ENCODE measurements at regions not wholly inside any gene's neighbourhood (a gene's known extent, or its start where the extent isn't known, plus 50 kb on each side); places are given as distances from the start of the nearest gene placed in this dataset.

- no peak for TF ChIP-seq ZNF780A (CRISPR knock-in tag; IDR thresholded peaks at IDR 0.05)
- no peak for TF ChIP-seq EZH2 (conservative IDR thresholded peaks at IDR 0.05; ENCODE audit: low read depth, low read length)
- no peak for TF ChIP-seq ZBTB3 (CRISPR knock-in tag; IDR thresholded peaks at IDR 0.05; ENCODE audit: borderline replicate concordance, low read depth)
- TF ChIP-seq, protein P1, sequence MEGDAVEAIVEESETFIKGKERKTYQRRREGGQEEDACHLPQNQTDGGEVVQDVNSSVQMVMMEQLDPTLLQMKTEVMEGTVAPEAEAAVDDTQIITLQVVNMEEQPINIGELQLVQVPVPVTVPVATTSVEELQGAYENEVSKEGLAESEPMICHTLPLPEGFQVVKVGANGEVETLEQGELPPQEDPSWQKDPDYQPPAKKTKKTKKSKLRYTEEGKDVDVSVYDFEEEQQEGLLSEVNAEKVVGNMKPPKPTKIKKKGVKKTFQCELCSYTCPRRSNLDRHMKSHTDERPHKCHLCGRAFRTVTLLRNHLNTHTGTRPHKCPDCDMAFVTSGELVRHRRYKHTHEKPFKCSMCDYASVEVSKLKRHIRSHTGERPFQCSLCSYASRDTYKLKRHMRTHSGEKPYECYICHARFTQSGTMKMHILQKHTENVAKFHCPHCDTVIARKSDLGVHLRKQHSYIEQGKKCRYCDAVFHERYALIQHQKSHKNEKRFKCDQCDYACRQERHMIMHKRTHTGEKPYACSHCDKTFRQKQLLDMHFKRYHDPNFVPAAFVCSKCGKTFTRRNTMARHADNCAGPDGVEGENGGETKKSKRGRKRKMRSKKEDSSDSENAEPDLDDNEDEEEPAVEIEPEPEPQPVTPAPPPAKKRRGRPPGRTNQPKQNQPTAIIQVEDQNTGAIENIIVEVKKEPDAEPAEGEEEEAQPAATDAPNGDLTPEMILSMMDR (CRISPR knock-in tag; IDR thresholded peaks at IDR 0.05), result no peak
- TF ChIP-seq, protein P2, sequence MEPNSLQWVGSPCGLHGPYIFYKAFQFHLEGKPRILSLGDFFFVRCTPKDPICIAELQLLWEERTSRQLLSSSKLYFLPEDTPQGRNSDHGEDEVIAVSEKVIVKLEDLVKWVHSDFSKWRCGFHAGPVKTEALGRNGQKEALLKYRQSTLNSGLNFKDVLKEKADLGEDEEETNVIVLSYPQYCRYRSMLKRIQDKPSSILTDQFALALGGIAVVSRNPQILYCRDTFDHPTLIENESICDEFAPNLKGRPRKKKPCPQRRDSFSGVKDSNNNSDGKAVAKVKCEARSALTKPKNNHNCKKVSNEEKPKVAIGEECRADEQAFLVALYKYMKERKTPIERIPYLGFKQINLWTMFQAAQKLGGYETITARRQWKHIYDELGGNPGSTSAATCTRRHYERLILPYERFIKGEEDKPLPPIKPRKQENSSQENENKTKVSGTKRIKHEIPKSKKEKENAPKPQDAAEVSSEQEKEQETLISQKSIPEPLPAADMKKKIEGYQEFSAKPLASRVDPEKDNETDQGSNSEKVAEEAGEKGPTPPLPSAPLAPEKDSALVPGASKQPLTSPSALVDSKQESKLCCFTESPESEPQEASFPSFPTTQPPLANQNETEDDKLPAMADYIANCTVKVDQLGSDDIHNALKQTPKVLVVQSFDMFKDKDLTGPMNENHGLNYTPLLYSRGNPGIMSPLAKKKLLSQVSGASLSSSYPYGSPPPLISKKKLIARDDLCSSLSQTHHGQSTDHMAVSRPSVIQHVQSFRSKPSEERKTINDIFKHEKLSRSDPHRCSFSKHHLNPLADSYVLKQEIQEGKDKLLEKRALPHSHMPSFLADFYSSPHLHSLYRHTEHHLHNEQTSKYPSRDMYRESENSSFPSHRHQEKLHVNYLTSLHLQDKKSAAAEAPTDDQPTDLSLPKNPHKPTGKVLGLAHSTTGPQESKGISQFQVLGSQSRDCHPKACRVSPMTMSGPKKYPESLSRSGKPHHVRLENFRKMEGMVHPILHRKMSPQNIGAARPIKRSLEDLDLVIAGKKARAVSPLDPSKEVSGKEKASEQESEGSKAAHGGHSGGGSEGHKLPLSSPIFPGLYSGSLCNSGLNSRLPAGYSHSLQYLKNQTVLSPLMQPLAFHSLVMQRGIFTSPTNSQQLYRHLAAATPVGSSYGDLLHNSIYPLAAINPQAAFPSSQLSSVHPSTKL (CRISPR knock-in tag; IDR thresholded peaks at IDR 0.05), result peak; percentile 72
- TF ChIP-seq ZNF225 (CRISPR knock-in tag; IDR thresholded peaks at IDR 0.05), result no peak
- TF ChIP-seq MAF1 (CRISPR knock-in tag; IDR thresholded peaks at IDR 0.05; ENCODE audit: borderline replicate concordance), result no peak
- 0 out of 2 replicates have a peak, but pooled peaks have one; percentile 12 for TF ChIP-seq KDM6A (CRISPR knock-in tag; IDR thresholded peaks at IDR 0.05; ENCODE audit: low read depth)
- no peak for TF ChIP-seq TEF (CRISPR knock-in tag; IDR thresholded peaks at IDR 0.05)
- no peak for TF ChIP-seq NFE2L1 (CRISPR knock-in tag; IDR thresholded peaks at IDR 0.05; ENCODE audit: borderline replicate concordance)
- TF ChIP-seq PATZ1 (CRISPR knock-in tag; IDR thresholded peaks at IDR 0.05), result peak; percentile 16; the same call in 1 of the 2 replicates
- no peak for TF ChIP-seq ZNF124 (CRISPR knock-in tag; IDR thresholded peaks at IDR 0.05)
- TF ChIP-seq, protein P3, sequence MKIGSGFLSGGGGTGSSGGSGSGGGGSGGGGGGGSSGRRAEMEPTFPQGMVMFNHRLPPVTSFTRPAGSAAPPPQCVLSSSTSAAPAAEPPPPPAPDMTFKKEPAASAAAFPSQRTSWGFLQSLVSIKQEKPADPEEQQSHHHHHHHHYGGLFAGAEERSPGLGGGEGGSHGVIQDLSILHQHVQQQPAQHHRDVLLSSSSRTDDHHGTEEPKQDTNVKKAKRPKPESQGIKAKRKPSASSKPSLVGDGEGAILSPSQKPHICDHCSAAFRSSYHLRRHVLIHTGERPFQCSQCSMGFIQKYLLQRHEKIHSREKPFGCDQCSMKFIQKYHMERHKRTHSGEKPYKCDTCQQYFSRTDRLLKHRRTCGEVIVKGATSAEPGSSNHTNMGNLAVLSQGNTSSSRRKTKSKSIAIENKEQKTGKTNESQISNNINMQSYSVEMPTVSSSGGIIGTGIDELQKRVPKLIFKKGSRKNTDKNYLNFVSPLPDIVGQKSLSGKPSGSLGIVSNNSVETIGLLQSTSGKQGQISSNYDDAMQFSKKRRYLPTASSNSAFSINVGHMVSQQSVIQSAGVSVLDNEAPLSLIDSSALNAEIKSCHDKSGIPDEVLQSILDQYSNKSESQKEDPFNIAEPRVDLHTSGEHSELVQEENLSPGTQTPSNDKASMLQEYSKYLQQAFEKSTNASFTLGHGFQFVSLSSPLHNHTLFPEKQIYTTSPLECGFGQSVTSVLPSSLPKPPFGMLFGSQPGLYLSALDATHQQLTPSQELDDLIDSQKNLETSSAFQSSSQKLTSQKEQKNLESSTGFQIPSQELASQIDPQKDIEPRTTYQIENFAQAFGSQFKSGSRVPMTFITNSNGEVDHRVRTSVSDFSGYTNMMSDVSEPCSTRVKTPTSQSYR (CRISPR knock-in tag; IDR thresholded peaks at IDR 0.05; ENCODE audit: borderline replicate concordance), result no peak
- no peak for TF ChIP-seq MBNL3 (CRISPR knock-in tag; conservative IDR thresholded peaks at IDR 0.05)
- peak; percentile 17; the same call in 1 of the 2 replicates for TF ChIP-seq SALL1 (CRISPR knock-in tag; IDR thresholded peaks at IDR 0.05)
- no peak for TF ChIP-seq SP1 (IDR thresholded peaks at IDR 0.05)
- TF ChIP-seq SP1 (CRISPR knock-in tag; IDR thresholded peaks at IDR 0.05), result no peak
- TF ChIP-seq ZC3H4 (CRISPR knock-in tag; IDR thresholded peaks at IDR 0.05; ENCODE audit: borderline replicate concordance), result no peak
These were observed 111.4 kb upstream of the GATA6 start (continued) for GRCh38 chr18:22057908-22058527.
